Endothelial cell (in vitro differentiated cells): ENCODE measurements at regions not wholly inside any gene's neighbourhood (a gene's known extent, or its start where the extent isn't known, plus 50 kb on each side); places are given as distances from the start of the nearest gene placed in this dataset.

ENCODE experiments used
- DNase-seq: peaks from one replicate; pipeline ENCODE4 v3.0.0; 2021; ENCODE audit warnings: low spot score
- H3K27ac Mint-ChIP-seq: one replicate; pipeline ENCODE4 v1.8.0; 2021; ENCODE audit warnings: mixed read lengths, inconsistent platforms; ENCODE audit not compliant: unreplicated experiment
- H3K27me3 Mint-ChIP-seq: one replicate; pipeline ENCODE4 v1.8.0; 2021; ENCODE audit warnings: mild to moderate bottlenecking, moderate library complexity, mixed read lengths, inconsistent platforms; ENCODE audit not compliant: unreplicated experiment
- H3K36me3 Mint-ChIP-seq: one replicate; pipeline ENCODE4 v1.8.0; 2021; ENCODE audit warnings: mild to moderate bottlenecking, low read depth, mixed read lengths, inconsistent platforms; ENCODE audit not compliant: unreplicated experiment
- H3K4me1 Mint-ChIP-seq: one replicate; pipeline ENCODE4 v1.8.0; 2021; ENCODE audit warnings: mild to moderate bottlenecking, mixed read lengths, inconsistent platforms; ENCODE audit not compliant: unreplicated experiment
- H3K4me3 Mint-ChIP-seq: one replicate; pipeline ENCODE4 v1.8.0; 2021; ENCODE audit warnings: mild to moderate bottlenecking, mixed read lengths, inconsistent platforms; ENCODE audit not compliant: unreplicated experiment
- H3K9me3 Mint-ChIP-seq: one replicate; pipeline ENCODE4 v1.8.0; 2021; ENCODE audit warnings: mixed read lengths, inconsistent platforms; ENCODE audit not compliant: unreplicated experiment
- TF ChIP-seq, protein P1 (sequence below): fragments of 200-600 bp; sonication (generic); IDR thresholded peaks from one replicate; pipeline ENCODE4 v1.5.0; 2021; ENCODE audit warnings: antibody characterized with exemption; ENCODE audit not compliant: unreplicated experiment

GRCh38 chr11:70808686-70809375 is 410.5 kb downstream of the CTTN start:
- Mint-ChIP-seq H3K4me1 (peaks cover 4% of the 10 kb centered on the region), H3K27ac (no peak overlapping the region), H3K27me3 (peaks cover 7% of the 10 kb centered on the region)

GRCh38 chr11:70810133-70810532 is 411.8 kb downstream of the CTTN start:
- peaks cover 9% of the 10 kb centered on the region for H3K27me3 Mint-ChIP-seq
- TF ChIP-seq, protein P1, sequence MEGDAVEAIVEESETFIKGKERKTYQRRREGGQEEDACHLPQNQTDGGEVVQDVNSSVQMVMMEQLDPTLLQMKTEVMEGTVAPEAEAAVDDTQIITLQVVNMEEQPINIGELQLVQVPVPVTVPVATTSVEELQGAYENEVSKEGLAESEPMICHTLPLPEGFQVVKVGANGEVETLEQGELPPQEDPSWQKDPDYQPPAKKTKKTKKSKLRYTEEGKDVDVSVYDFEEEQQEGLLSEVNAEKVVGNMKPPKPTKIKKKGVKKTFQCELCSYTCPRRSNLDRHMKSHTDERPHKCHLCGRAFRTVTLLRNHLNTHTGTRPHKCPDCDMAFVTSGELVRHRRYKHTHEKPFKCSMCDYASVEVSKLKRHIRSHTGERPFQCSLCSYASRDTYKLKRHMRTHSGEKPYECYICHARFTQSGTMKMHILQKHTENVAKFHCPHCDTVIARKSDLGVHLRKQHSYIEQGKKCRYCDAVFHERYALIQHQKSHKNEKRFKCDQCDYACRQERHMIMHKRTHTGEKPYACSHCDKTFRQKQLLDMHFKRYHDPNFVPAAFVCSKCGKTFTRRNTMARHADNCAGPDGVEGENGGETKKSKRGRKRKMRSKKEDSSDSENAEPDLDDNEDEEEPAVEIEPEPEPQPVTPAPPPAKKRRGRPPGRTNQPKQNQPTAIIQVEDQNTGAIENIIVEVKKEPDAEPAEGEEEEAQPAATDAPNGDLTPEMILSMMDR, result no peak
- H3K9me3 Mint-ChIP-seq, result no peaks in the 10 kb centered on the region
- peaks cover 4% of the 10 kb centered on the region for H3K36me3 Mint-ChIP-seq
- no peaks in the 10 kb centered on the region for H3K4me1 Mint-ChIP-seq
- H3K4me3 Mint-ChIP-seq, result no peak overlapping the region
- no peak for DNase-seq
- H3K27ac Mint-ChIP-seq, result no peak overlapping the region

More at GRCh38 chr11:70808686-70809375, 410.5 kb downstream of the CTTN start:
- TF ChIP-seq, protein P1, result no peak
- Mint-ChIP-seq H3K4me3 (no peak overlapping the region), H3K36me3 (peaks cover 4% of the 10 kb centered on the region), H3K9me3 (no peaks in the 10 kb centered on the region)
- DNase-seq, result no peak

- H3K27me3 Mint-ChIP-seq, result peaks cover 9% of the 10 kb centered on the region
- H3K9me3 Mint-ChIP-seq, result no peaks in the 10 kb centered on the region
- H3K36me3 Mint-ChIP-seq, result peaks cover 2% of the 10 kb centered on the region
- TF ChIP-seq, protein P1, result no peak
- H3K27ac Mint-ChIP-seq, result no peak overlapping the region
- no peak overlapping the region for H3K4me3 Mint-ChIP-seq
- H3K4me1 Mint-ChIP-seq, result no peaks in the 10 kb centered on the region
- DNase-seq, result no peak
These were observed 412.4 kb downstream of the CTTN start for GRCh38 chr11:70810681-70811080.

GRCh38 chr11:70811483-70811882 is 413.2 kb downstream of the CTTN start:
- H3K27ac Mint-ChIP-seq, result no peak overlapping the region
- no peaks in the 10 kb centered on the region for H3K36me3 Mint-ChIP-seq
- no peak overlapping the region for H3K4me3 Mint-ChIP-seq
- TF ChIP-seq, protein P1, result no peak
- no peak for DNase-seq
- peaks cover 9% of the 10 kb centered on the region for H3K27me3 Mint-ChIP-seq
- H3K4me1 Mint-ChIP-seq, result no peaks in the 10 kb centered on the region
- no peaks in the 10 kb centered on the region for H3K9me3 Mint-ChIP-seq

- H3K27me3 Mint-ChIP-seq, result peaks cover 9% of the 10 kb centered on the region
- no peak overlapping the region for H3K4me3 Mint-ChIP-seq
- H3K27ac Mint-ChIP-seq, result no peak overlapping the region
- TF ChIP-seq, protein P1, result no peak
- no peak for DNase-seq
- no peaks in the 10 kb centered on the region for H3K4me1 Mint-ChIP-seq
- no peaks in the 10 kb centered on the region for H3K9me3 Mint-ChIP-seq
- H3K36me3 Mint-ChIP-seq, result no peaks in the 10 kb centered on the region
These were observed 413.6 kb downstream of the CTTN start for GRCh38 chr11:70811915-70812314.
